ENCODE measurements at regions not wholly inside any gene's neighbourhood (a gene's known extent, or its start where the extent isn't known, plus 50 kb on each side); places are given as distances from the start of the nearest gene placed in this dataset.

- Histone ChIP-seq H3K9me3 (no peaks in the 10 kb centered on the region), H3K27me3 (no peaks in the 10 kb centered on the region), H3K27ac (no peak overlapping the region), H3K4me1 (no peaks in the 10 kb centered on the region), H3K36me3 (no peaks in the 10 kb centered on the region), H3K4me3 (no peak overlapping the region)
- TF ChIP-seq POLR2A (IDR thresholded peaks at IDR 0.05), result no peak
- TF ChIP-seq EP300 (IDR thresholded peaks at IDR 0.05), result no peak
- no peak for TF ChIP-seq CTCF (IDR thresholded peaks at IDR 0.05)
- TF ChIP-seq POLR2AphosphoS5 (IDR thresholded peaks at IDR 0.05), result no peak
- DNase-seq (ENCODE audit: low spot score in 2 of 2), result no peak
- 72% methylated on average over 1 of the region's 1 CpG for WGBS
Measured at GRCh38 chr4:72827968-72828367, 241.5 kb downstream of the COX18 start.

- H3K27me3 ChIP-seq, result no peaks in the 10 kb centered on the region
- H3K9me3 ChIP-seq, result no peaks in the 10 kb centered on the region
- DNase-seq (ENCODE audit: low spot score in 2 of 2), result no peak
- H3K4me1 ChIP-seq, result no peaks in the 10 kb centered on the region
- no peak for TF ChIP-seq POLR2AphosphoS5 (IDR thresholded peaks at IDR 0.05)
- TF ChIP-seq POLR2A (IDR thresholded peaks at IDR 0.05), result no peak
- no peak for TF ChIP-seq CTCF (IDR thresholded peaks at IDR 0.05)
- TF ChIP-seq EP300 (IDR thresholded peaks at IDR 0.05), result no peak
- no peak overlapping the region for H3K4me3 ChIP-seq
- no peak overlapping the region for H3K27ac ChIP-seq
- no peaks in the 10 kb centered on the region for H3K36me3 ChIP-seq
Measured at GRCh38 chr4:72820107-72820506, 249.4 kb downstream of the COX18 start.

- 71% methylated on average over 1 of the region's 1 CpG for WGBS
- no peak overlapping the region for H3K4me3 ChIP-seq
- no peak for DNase-seq (ENCODE audit: low spot score in 2 of 2)
- no peaks in the 10 kb centered on the region for H3K27me3 ChIP-seq
- no peak overlapping the region for H3K27ac ChIP-seq
- no peaks in the 10 kb centered on the region for H3K4me1 ChIP-seq
- no peaks in the 10 kb centered on the region for H3K36me3 ChIP-seq
- no peaks in the 10 kb centered on the region for H3K9me3 ChIP-seq
- TF ChIP-seq EP300 (IDR thresholded peaks at IDR 0.05) (no peak), CTCF (IDR thresholded peaks at IDR 0.05) (no peak), POLR2A (IDR thresholded peaks at IDR 0.05) (no peak), POLR2AphosphoS5 (IDR thresholded peaks at IDR 0.05) (no peak)
Measured at GRCh38 chr4:72817012-72817411, 248.0 kb upstream of the ADAMTS3 start.

GRCh38 chr4:72814241-72814640 is 245.2 kb upstream of the ADAMTS3 start:
- H3K27ac ChIP-seq, result no peak overlapping the region
- no peak for DNase-seq (ENCODE audit: low spot score in 2 of 2)
- TF ChIP-seq POLR2AphosphoS5 (IDR thresholded peaks at IDR 0.05), result no peak
- TF ChIP-seq CTCF (IDR thresholded peaks at IDR 0.05), result no peak
- no peak for TF ChIP-seq EP300 (IDR thresholded peaks at IDR 0.05)
- no peak for TF ChIP-seq POLR2A (IDR thresholded peaks at IDR 0.05)
- no peaks in the 10 kb centered on the region for H3K9me3 ChIP-seq
- no peaks in the 10 kb centered on the region for H3K36me3 ChIP-seq
- H3K4me1 ChIP-seq, result no peaks in the 10 kb centered on the region
- H3K27me3 ChIP-seq, result no peaks in the 10 kb centered on the region
- 72% methylated on average over 1 of the region's 1 CpG for whole genome bisulfite sequencing
- no peak overlapping the region for H3K4me3 ChIP-seq

- 51% methylated on average over 1 of the region's 1 CpG for WGBS
Measured at GRCh38 chr4:72809208-72809607, 240.2 kb upstream of the ADAMTS3 start.

More at GRCh38 chr4:72809208-72809607, 240.2 kb upstream of the ADAMTS3 start:
- no peak for DNase-seq (ENCODE audit: low spot score in 2 of 2)
- Histone ChIP-seq H3K4me3 (no peak overlapping the region), H3K4me1 (no peaks in the 10 kb centered on the region), H3K27ac (no peak overlapping the region), H3K27me3 (no peaks in the 10 kb centered on the region), H3K36me3 (no peaks in the 10 kb centered on the region), H3K9me3 (no peaks in the 10 kb centered on the region)
- TF ChIP-seq POLR2A (IDR thresholded peaks at IDR 0.05), result no peak
- no peak for TF ChIP-seq EP300 (IDR thresholded peaks at IDR 0.05)
- TF ChIP-seq POLR2AphosphoS5 (IDR thresholded peaks at IDR 0.05), result no peak
- TF ChIP-seq CTCF (IDR thresholded peaks at IDR 0.05), result no peak
